ENCODE measurements at regions not wholly inside any gene's neighbourhood (a gene's known extent, or its start where the extent isn't known, plus 50 kb on each side); places are given as distances from the start of the nearest gene placed in this dataset.

GRCh38 chr17:73754886-73755400 is 110.7 kb upstream of the SDK2 start:
- no peak for DNase-seq (ENCODE audit: low read depth)

GRCh38 chr17:73757420-73757819 is 113.2 kb upstream of the SDK2 start:
- no peak for DNase-seq (ENCODE audit: low read depth)

DNA sequence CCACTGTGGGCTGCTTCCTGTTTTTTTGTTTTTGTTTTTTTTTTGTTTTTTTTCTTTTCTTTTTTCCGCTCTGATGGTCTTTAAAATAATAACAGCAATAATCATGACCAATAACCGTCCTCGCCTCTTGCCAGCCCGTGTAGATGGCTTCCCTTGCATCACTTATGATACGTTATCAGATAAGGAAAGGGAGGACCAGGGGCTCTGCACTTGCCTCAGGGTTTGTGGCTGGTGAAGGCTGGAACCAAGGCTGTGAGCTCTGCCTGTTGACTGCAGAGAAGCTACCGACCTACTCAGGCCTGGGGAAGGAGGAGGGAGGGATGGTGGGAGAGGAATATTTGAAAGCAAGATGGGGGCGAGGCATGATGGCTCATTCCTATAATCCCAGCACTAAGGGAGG is 114.0 kb upstream of the SDK2 start:
- no peak for DNase-seq (ENCODE audit: low read depth)

- DNase-seq (ENCODE audit: low read depth): no peak
Observed at GRCh38 chr17:73759324-73759723, 115.1 kb upstream of the SDK2 start.

- no peak for DNase-seq (ENCODE audit: low read depth)
Observed at GRCh38 chr17:73759734-73760438, 115.6 kb upstream of the SDK2 start.

GRCh38 chr17:73760439-73760758 is 116.2 kb upstream of the SDK2 start:
- no peak for DNase-seq (ENCODE audit: low read depth)

DNA sequence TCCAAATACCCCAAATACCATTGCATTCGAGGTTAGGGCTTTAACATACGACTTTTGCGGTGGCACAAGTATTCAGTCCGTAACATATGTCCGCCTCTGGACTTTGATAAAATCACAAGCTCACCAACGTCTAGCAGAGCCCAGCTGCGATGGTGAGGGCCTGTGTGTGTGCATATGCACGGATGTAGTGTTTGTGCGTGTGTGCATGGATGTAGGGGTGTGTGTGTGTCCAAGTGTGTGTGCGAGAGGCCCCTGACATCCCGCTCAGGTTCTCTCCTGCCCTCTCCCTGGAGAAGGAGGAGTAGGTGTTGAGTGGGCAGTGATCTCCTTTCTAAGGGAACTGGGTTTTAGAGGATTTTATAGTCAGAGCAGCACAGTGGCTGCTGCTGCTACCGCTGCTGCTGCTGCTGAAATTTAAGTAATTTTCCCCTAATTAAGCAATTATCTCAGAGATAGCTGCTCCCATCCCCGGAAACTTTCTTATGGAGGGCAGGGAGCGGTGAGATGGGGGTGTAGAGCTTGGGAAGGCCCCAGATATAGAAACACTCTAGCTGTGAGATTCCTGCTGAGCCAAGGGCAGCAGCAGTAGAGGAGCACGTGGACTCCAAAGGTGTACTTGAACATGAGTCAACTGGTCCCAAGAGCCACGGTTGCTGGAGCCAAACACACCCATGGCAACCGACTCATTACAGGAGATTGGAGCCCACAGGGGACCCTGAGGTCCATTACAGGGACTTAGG is 121.7 kb upstream of the SDK2 start:
- no peak for DNase-seq (ENCODE audit: low read depth)

DNA sequence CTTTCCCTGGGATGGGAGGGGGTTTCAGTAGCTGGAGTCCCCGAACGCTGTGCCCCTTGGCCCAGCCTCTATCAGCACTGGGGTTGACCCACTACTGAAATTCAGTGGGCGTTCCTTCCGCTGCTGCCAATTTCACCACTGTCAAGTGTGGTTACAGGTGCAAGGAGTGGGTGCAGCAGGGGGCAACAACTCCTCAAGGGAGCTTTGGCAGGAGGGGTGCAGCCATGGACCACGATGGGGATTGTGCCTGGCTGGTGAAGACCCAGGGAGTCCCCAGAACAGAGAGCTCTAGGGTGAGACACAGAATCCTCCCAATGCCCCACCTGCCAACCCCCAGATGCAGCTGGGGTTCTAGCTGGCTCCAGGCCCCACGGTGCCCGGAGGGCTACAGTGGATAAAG is 123.5 kb upstream of the SDK2 start:
- no peak for DNase-seq (ENCODE audit: low read depth)

GRCh38 chr17:73768691-73769090 is 124.4 kb upstream of the SDK2 start:
- no peak for DNase-seq (ENCODE audit: low read depth)

GRCh38 chr17:73769479-73769878 is 125.2 kb upstream of the SDK2 start:
- no peak for DNase-seq (ENCODE audit: low read depth)

- DNase-seq (ENCODE audit: low read depth): peak; percentile 72
Observed at GRCh38 chr17:73770115-73770848, 126.0 kb upstream of the SDK2 start.

DNA sequence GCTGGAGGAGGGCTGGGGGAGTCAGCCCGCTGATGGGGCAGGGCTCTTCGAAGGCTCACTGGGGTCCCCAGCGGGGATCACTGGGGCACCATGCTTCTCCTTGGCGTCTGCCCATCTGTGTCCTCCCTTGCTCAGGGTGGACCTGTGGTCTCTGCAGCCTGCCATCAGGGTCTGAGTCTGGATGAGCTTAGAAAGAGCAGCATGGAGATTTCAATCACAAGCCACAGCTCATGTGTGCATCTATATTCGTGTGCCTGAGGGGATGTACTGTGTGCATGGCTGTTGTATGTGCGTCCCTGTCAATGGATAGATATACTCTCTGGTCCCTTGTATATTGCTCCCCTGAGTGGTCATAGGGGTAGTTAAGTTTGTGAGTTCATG is 126.6 kb upstream of the SDK2 start:
- no peak for DNase-seq (ENCODE audit: low read depth)

DNA sequence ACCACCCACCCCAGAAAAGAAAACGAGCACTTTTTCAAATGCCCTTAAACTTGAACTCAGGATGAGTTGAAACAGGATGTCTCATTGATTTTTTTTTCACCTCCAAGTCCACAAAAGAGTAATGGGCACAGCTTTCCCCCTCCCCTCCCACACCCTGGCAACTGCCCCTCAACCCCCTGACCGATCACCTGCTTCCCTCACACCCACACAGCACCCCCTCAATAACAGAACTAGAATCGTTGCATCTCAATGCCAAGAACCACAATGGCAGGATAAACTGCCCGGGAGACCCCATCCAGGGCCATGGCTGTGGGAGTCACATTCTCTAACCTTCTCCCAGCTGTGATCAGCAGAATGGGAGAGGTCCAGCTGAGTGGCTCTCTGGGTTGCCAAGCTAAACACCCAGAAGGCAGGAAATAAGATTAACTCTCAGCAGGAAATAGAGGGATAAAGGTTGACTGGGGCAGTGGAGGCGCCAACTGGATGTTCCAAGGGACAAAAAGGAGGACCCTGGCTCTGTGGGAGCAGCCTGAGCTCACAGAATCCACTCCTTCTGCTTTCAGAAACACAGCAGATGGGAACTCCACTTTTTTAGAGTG is 128.0 kb upstream of the SDK2 start:
- DNase-seq (ENCODE audit: low read depth): no peak

DNA sequence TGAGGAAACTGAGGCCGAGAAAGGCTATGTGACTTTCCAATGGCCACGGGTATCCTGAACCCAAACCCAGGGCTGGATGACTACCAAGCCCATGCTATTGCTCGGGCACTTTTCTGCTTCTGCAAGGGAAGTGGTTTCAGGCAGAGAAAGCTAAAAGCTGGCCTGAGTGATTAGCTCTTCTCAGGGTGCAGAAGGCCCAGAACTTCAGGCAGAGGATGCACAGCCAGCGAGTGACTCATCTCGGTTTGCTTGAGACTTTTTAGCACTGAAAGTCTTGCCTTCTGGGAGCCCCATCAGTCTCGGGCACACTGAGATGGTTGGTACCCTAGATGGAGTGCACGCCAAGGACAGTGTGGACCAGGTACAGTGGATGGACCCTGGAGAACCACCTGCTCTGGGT is 129.5 kb upstream of the SDK2 start:
- no peak for DNase-seq (ENCODE audit: low read depth)

- DNase-seq (ENCODE audit: low read depth): no peak
Observed at GRCh38 chr17:73774852-73775251, 130.6 kb upstream of the SDK2 start.

DNA sequence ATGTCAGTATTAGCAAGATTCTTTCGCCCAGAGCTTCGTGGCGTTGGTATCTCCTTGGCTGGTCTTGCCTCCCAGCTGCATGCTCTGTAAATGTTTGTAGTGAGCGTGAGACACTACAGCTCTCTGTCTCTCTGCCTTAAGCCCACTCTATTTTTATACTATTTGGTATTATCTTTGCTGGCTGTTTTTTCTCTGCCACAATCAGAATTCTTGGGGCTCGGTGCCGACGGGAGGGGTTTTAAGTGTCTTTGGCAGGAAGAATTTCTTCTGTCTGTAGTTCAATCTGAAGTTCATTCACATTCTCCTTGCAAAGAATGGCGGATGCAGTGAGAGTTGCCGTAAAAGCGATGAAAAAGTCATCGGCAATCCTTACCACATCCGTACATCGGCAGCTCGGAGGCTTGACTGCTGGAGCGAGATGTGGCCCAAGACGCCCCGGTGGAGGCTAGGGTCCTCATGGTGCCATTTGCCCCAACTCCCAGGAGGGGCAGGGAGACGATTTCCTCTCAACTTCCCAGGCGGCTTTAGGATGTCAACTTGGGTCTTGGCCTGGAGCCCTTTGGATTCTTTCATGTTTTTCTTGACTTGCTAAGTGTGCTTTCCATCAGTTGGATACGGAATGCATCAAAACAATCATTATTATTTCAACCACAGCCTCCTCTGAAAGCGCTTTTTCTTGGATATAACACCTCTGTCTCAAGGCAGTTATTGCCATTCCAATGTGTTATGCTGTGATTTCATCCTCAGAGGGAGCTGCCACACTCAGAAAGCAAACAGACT is 132.3 kb upstream of the SDK2 start:
- no peak for DNase-seq (ENCODE audit: low read depth)

GRCh38 chr17:73777131-73777449 is 132.8 kb upstream of the SDK2 start:
- DNase-seq (ENCODE audit: low read depth): no peak

GRCh38 chr17:73782231-73782630 is 138.0 kb upstream of the SDK2 start:
- no peak for DNase-seq (ENCODE audit: low read depth)

- DNase-seq (ENCODE audit: low read depth): no peak
Observed at GRCh38 chr17:73782641-73783381, 138.6 kb upstream of the SDK2 start.

GRCh38 chr17:73783382-73783766 is 139.1 kb upstream of the SDK2 start:
- no peak for DNase-seq (ENCODE audit: low read depth)

DNA sequence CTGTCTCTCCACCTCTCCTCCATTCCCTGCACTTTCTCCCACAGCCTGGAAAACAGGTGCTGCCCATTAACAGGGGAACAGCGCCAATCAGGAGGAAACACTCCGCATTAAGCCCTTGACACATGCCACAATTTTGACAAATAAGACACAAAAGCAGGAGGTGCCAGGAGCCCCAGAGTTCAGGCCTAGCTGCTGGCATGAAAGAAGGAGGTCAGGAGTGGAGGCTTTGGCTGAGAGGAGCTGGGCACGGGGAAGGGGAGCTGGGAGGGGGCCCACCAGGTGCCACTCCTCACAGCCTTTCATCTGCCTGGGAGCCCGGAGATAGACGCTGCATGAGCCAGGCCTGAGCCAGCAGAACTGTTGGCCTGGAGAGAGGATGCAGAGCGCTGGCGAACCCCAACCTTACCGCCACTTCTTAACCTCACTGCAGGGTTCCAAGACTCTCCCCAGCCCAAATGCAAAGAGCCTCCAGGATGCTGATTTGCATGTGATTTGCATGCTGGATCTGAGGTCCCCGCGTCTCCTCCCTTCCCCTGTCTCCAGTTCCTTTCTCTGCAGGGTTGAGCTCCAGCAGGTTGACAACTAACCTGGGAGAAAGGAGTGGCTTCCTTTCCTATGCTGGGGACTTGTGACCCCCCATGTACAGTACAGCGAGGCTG is 139.8 kb upstream of the SDK2 start:
- no peak for DNase-seq (ENCODE audit: low read depth)

All from forelimb muscle (tissue), 1 donor.